Natural killer cell (primary cell): ENCODE measurements at regions not wholly inside any gene's neighbourhood (a gene's known extent, or its start where the extent isn't known, plus 50 kb on each side); places are given as distances from the start of the nearest gene placed in this dataset.

Experiments used
- ATAC-seq, 3 donors: fragments of 150-1000 bp in 2 of 3; fragments of 200-7000 bp in 1 of 3; cut with Tn5 transposase; 1 replicate in 1 of 3; 2 replicates in 2 of 3; pipeline ENCODE4 v1.10.0; 2021; ENCODE audit warnings: mild to moderate bottlenecking in 2 of 3, moderate library complexity in 2 of 3
- DNase-seq, 2 donors: peaks; one replicate each; pipeline versions ENCODE4 v3.0.0 to v3.0.0-alpha.2; 2013 to 2021; ENCODE audit warnings: mixed read lengths in 1 of 2
- H3K27ac ChIP-seq: one replicate; pipeline ENCODE4 v1.5.1; 2013; ENCODE audit warnings: mild to moderate bottlenecking, low read length
- H3K27me3 ChIP-seq: one replicate; pipeline ENCODE4 v1.6.1; 2013; ENCODE audit warnings: low read length; ENCODE audit not compliant: control insufficient read depth, insufficient read depth
- H3K36me3 ChIP-seq: one replicate; pipeline ENCODE4 v1.6.1; 2013; ENCODE audit warnings: low read length; ENCODE audit not compliant: control insufficient read depth, insufficient read depth
- H3K4me1 ChIP-seq: one replicate; pipeline ENCODE4 v1.6.1; 2013; ENCODE audit warnings: low read length; ENCODE audit not compliant: control insufficient read depth, insufficient read depth
- H3K4me3 ChIP-seq: one replicate; pipeline ENCODE4 v1.5.1; 2013; ENCODE audit warnings: low read length
- H3K9me3 ChIP-seq: one replicate; pipeline ENCODE4 v1.6.1; 2013; ENCODE audit warnings: low read length; ENCODE audit not compliant: control insufficient read depth, insufficient read depth
- H3K27ac Mint-ChIP-seq, 2 donors: one replicate each; pipeline ENCODE4 v1.8.0; 2022; ENCODE audit warnings: mild to moderate bottlenecking in 2 of 2, mixed read lengths in 2 of 2, moderate library complexity in 1 of 2
- H3K27me3 Mint-ChIP-seq, 2 donors: one replicate each; pipeline ENCODE4 v1.8.0; 2022; ENCODE audit warnings: low read depth in 2 of 2, mixed read lengths in 2 of 2
- H3K36me3 Mint-ChIP-seq: one replicate; pipeline ENCODE4 v1.8.0; 2022; ENCODE audit warnings: mixed read lengths
- H3K4me1 Mint-ChIP-seq, 2 donors: one replicate each; pipeline ENCODE4 v1.8.0; 2022; ENCODE audit warnings: mixed read lengths in 2 of 2
- H3K4me3 Mint-ChIP-seq: one replicate; pipeline ENCODE4 v1.8.0; 2022; ENCODE audit warnings: mild to moderate bottlenecking, moderate library complexity, mixed read lengths
- H3K9me3 Mint-ChIP-seq, 2 donors: one replicate each; pipeline ENCODE4 v1.8.0; 2022; ENCODE audit warnings: mixed read lengths in 2 of 2
- WGBS: methylation state at CpG from one replicate; pipeline ENCODE4 v1.1.7; 2013; ENCODE audit warnings: missing lambda C conversion rate; ENCODE audit not compliant: insufficient coverage; 5-methylcytosine and 5-hydroxymethylcytosine counted together
- intact Hi-C: fragments of 100-400 bp; cut with micrococcal nuclease; formaldehyde crosslinking; loops from one replicate; pipeline ENCODE4 v1.14.2; 2022
- TF ChIP-seq, protein P1 (sequence below): fragments of 200-600 bp; IDR thresholded peaks from one replicate; pipeline ENCODE4 v1.8.0; 2022; ENCODE audit warnings: antibody characterized with exemption

DNA sequence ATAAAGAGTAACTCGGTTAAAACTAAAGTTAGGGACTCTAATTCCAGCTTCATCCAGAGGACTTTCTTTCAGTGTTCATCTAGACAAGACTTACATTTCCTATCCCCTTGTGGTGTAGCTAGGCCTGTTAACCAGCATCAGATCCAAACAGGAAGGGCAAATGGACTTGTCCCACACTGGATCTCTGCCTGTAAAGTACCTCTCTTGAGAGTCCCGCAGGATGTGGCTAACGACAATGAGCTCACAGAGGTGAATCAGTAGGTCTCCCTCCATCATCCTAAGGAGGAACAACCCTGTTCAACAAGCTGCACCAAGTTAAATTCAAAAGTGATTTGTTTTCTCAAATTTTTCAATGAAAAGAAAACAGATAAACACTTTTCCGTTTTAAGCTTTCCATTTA is 412.3 kb upstream of the RGPD4 start:
- ATAC-seq: no peak
- Histone ChIP-seq H3K27me3 (no peaks in the 10 kb centered on the region), H3K4me3 (no peak overlapping the region), H3K36me3 (no peaks in the 10 kb centered on the region), H3K27ac (no peak overlapping the region), H3K9me3 (no peaks in the 10 kb centered on the region), H3K4me1 (no peaks in the 10 kb centered on the region)
- no peak for DNase-seq
- Mint-ChIP-seq H3K27me3 (no peaks in the 10 kb centered on the region), H3K36me3 (no peaks in the 10 kb centered on the region), H3K4me1 (no peaks in the 10 kb centered on the region), H3K27ac (no peak overlapping the region), H3K9me3 (peaks cover 15 to 16% of the 10 kb centered on the region in 2 donors), H3K4me3 (no peak overlapping the region)
- intact Hi-C loops: no loop called here
- WGBS: 81% methylated on average over 4 of the region's 4 CpGs
- TF ChIP-seq, protein P1, sequence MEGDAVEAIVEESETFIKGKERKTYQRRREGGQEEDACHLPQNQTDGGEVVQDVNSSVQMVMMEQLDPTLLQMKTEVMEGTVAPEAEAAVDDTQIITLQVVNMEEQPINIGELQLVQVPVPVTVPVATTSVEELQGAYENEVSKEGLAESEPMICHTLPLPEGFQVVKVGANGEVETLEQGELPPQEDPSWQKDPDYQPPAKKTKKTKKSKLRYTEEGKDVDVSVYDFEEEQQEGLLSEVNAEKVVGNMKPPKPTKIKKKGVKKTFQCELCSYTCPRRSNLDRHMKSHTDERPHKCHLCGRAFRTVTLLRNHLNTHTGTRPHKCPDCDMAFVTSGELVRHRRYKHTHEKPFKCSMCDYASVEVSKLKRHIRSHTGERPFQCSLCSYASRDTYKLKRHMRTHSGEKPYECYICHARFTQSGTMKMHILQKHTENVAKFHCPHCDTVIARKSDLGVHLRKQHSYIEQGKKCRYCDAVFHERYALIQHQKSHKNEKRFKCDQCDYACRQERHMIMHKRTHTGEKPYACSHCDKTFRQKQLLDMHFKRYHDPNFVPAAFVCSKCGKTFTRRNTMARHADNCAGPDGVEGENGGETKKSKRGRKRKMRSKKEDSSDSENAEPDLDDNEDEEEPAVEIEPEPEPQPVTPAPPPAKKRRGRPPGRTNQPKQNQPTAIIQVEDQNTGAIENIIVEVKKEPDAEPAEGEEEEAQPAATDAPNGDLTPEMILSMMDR: no peak

DNA sequence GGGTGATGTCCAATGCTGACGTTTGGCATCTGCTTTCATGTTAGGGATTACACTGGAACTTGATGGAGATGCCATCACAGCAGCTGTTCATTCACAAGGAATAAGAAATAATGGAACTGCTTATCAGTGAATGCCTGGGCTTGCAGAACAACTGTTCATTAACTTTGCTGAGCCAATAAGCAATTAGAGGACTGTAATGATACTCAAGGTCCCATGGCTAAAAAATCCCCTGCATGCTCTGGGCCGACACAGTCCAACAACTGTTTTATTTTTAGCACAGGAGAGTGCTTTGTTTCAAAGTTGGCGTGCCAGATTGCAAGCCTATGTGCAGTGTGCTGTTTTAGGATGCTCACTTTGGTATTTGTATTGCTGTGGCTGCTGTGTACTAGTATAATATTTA is 408.0 kb upstream of the RGPD4 start:
- DNase-seq: no peak
- ATAC-seq: no peak
- no peaks in the 10 kb centered on the region for H3K36me3 ChIP-seq
- H3K9me3 ChIP-seq: no peaks in the 10 kb centered on the region
- TF ChIP-seq, protein P1: no peak
- Mint-ChIP-seq H3K27me3 (no peaks in the 10 kb centered on the region), H3K4me1 (no peaks in the 10 kb centered on the region), H3K27ac (no peak overlapping the region), H3K36me3 (no peaks in the 10 kb centered on the region), H3K9me3 (peaks cover 12 to 13% of the 10 kb centered on the region in 2 donors), H3K4me3 (no peak overlapping the region)
- 49% methylated on average over 3 of the region's 3 CpGs for WGBS
- H3K27me3 ChIP-seq: no peaks in the 10 kb centered on the region
- no peak overlapping the region for H3K4me3 ChIP-seq
- intact Hi-C loops: no loop called here
- H3K4me1 ChIP-seq: no peaks in the 10 kb centered on the region
- H3K27ac ChIP-seq: no peak overlapping the region

DNA sequence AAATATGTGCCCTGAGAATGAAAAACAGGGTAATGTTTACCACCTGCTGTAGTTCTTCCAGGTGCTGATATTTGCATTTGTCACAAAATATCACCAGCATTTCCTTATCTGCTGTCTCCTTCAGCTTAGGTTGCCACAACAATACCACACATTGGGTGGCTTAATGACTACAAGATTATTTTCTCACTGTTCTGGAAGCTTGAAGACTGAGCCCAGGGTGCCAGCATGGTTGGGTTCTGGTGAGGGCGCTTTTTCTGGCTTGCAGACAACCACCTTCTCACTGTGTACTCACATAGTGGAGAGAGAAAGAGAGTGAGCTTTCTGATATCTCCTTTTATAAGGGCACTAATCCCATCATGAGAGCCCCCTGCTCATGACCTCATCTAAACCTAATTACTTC is 407.5 kb upstream of the RGPD4 start:
- TF ChIP-seq, protein P1: no peak
- Mint-ChIP-seq H3K9me3 (peaks cover 12 to 13% of the 10 kb centered on the region in 2 donors), H3K4me1 (no peaks in the 10 kb centered on the region), H3K36me3 (no peaks in the 10 kb centered on the region), H3K27ac (no peak overlapping the region), H3K27me3 (no peaks in the 10 kb centered on the region), H3K4me3 (no peak overlapping the region)
- H3K27me3 ChIP-seq: no peaks in the 10 kb centered on the region
- no peaks in the 10 kb centered on the region for H3K36me3 ChIP-seq
- H3K27ac ChIP-seq: no peak overlapping the region
- H3K4me1 ChIP-seq: no peaks in the 10 kb centered on the region
- DNase-seq (no peak), ATAC-seq (no peak)
- WGBS: no CpG with 5 or more reads among the region's 1 CpG
- no peak overlapping the region for H3K4me3 ChIP-seq
- no peaks in the 10 kb centered on the region for H3K9me3 ChIP-seq
- intact Hi-C loops: no loop called here

DNA sequence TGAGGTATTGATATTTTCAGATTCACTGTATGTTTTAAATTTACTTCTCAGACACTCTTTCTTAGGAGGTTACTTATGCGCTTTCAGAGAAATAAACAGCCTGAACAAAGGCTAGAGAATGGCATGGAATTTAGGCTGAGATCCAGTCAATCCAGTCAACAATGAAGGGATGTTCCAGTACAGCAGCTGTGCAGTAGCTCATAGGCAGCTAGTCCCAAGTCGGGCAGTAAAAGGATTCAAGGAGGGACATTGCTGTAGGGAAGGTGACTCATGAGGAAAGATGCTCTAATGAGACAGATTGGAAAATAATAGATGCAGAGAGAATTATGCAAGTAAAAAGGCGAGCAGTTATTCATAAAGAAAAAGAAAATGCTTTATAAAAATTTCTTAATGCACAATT is 397.9 kb upstream of the RGPD4 start:
- Histone ChIP-seq H3K9me3 (peaks cover 3% of the 10 kb centered on the region), H3K4me3 (no peak overlapping the region), H3K4me1 (no peaks in the 10 kb centered on the region), H3K27me3 (no peaks in the 10 kb centered on the region), H3K36me3 (no peaks in the 10 kb centered on the region), H3K27ac (no peak overlapping the region)
- no peak overlapping the region for H3K27ac Mint-ChIP-seq
- 94% methylated on average over 2 of the region's 3 CpGs for WGBS
- no peak for DNase-seq
- no peak for ATAC-seq
- H3K36me3 Mint-ChIP-seq: peaks cover 6% of the 10 kb centered on the region
- H3K4me3 Mint-ChIP-seq: no peak overlapping the region
- H3K4me1 Mint-ChIP-seq: no peaks in the 10 kb centered on the region
- intact Hi-C loops: no loop called here
- peaks cover 3 to 9% of the 10 kb centered on the region in 2 donors for H3K9me3 Mint-ChIP-seq
- TF ChIP-seq, protein P1: no peak
- H3K27me3 Mint-ChIP-seq: no peaks in the 10 kb centered on the region
